ENCODE measurements at regions not wholly inside any gene's neighbourhood (a gene's known extent, or its start where the extent isn't known, plus 50 kb on each side); places are given as distances from the start of the nearest gene placed in this dataset.

GRCh38 chr1:239562095-239562494 lies 175.7 kb downstream of the CHRM3 start:
- no peak for DNase-seq (ENCODE audit: low read depth in 2 of 2)

GRCh38 chr1:239563681-239564080 lies 177.3 kb downstream of the CHRM3 start:
- H3K36me3 ChIP-seq (ENCODE audit: control insufficient read depth, insufficient read depth, low read length) = no peaks in the 10 kb centered on the region
- no peak overlapping the region for H2AFZ ChIP-seq (ENCODE audit: low read length)
- no peak overlapping the region for H3K4me3 ChIP-seq (replicated peaks in 1 of 4; ENCODE audit: control extremely low read depth in 1 of 4, insufficient read depth in 1 of 4, low read depth in 3 of 4, low read length in 4 of 4)
- TF ChIP-seq EZH2 (IDR thresholded peaks at IDR 0.05; ENCODE audit: low read length, missing control alignments) (no peak), CTCF (conservative IDR thresholded peaks at IDR 0.05 in 1 of 2, IDR thresholded peaks at IDR 0.05 in 1 of 2; ENCODE audit: low read depth in 1 of 2, low read length in 2 of 2) (no peak)
- no peak for DNase-seq (ENCODE audit: low read depth in 2 of 2)
- no peaks in the 10 kb centered on the region for H3K9me3 ChIP-seq (ENCODE audit: control insufficient read depth, insufficient read depth, low read depth, low read length)
- H4K20me1 ChIP-seq (ENCODE audit: control insufficient read depth, extremely low read depth, insufficient read depth, low read length) = no peaks in the 10 kb centered on the region
- no peak overlapping the region for H3K9ac ChIP-seq (ENCODE audit: insufficient read depth, low read length)
- no peaks in the 10 kb centered on the region for H3K27me3 ChIP-seq (ENCODE audit: control insufficient read depth, insufficient read depth, low read length)
- no peak overlapping the region for H3K4me2 ChIP-seq (ENCODE audit: extremely low read depth, insufficient read depth, low read length)
- no peaks in the 10 kb centered on the region for H3K4me1 ChIP-seq (ENCODE audit: control insufficient read depth, extremely low read depth, insufficient read depth, low read length)
- H3K27ac ChIP-seq (ENCODE audit: insufficient read depth, low read length) = no peak overlapping the region
- no peaks in the 10 kb centered on the region for H3K79me2 ChIP-seq (ENCODE audit: control insufficient read depth, insufficient read depth, low read length)

More at GRCh38 chr1:239562095-239562494, 175.7 kb downstream of the CHRM3 start:
- H3K4me1 ChIP-seq (ENCODE audit: control insufficient read depth, extremely low read depth, insufficient read depth, low read length) = no peaks in the 10 kb centered on the region
- no peak overlapping the region for H3K4me2 ChIP-seq (ENCODE audit: extremely low read depth, insufficient read depth, low read length)
- no peak overlapping the region for H3K27ac ChIP-seq (ENCODE audit: insufficient read depth, low read length)
- no peaks in the 10 kb centered on the region for H3K36me3 ChIP-seq (ENCODE audit: control insufficient read depth, insufficient read depth, low read length)
- H3K4me3 ChIP-seq (replicated peaks in 1 of 4; ENCODE audit: control extremely low read depth in 1 of 4, insufficient read depth in 1 of 4, low read depth in 3 of 4, low read length in 4 of 4) = no peak overlapping the region
- no peaks in the 10 kb centered on the region for H3K9me3 ChIP-seq (ENCODE audit: control insufficient read depth, insufficient read depth, low read depth, low read length)
- no peak overlapping the region for H2AFZ ChIP-seq (ENCODE audit: low read length)
- H3K79me2 ChIP-seq (ENCODE audit: control insufficient read depth, insufficient read depth, low read length) = no peaks in the 10 kb centered on the region
- no peaks in the 10 kb centered on the region for H3K27me3 ChIP-seq (ENCODE audit: control insufficient read depth, insufficient read depth, low read length)
- H4K20me1 ChIP-seq (ENCODE audit: control insufficient read depth, extremely low read depth, insufficient read depth, low read length) = no peaks in the 10 kb centered on the region
- H3K9ac ChIP-seq (ENCODE audit: insufficient read depth, low read length) = no peak overlapping the region
- TF ChIP-seq CTCF (conservative IDR thresholded peaks at IDR 0.05 in 1 of 2, IDR thresholded peaks at IDR 0.05 in 1 of 2; ENCODE audit: low read depth in 1 of 2, low read length in 2 of 2) = no peak
- TF ChIP-seq EZH2 (IDR thresholded peaks at IDR 0.05; ENCODE audit: low read length, missing control alignments) = no peak

- no peaks in the 10 kb centered on the region for H3K36me3 ChIP-seq (ENCODE audit: control insufficient read depth, insufficient read depth, low read length)
- no peaks in the 10 kb centered on the region for H3K79me2 ChIP-seq (ENCODE audit: control insufficient read depth, insufficient read depth, low read length)
- TF ChIP-seq CTCF (conservative IDR thresholded peaks at IDR 0.05 in 1 of 2, IDR thresholded peaks at IDR 0.05 in 1 of 2; ENCODE audit: low read depth in 1 of 2, low read length in 2 of 2) (no peak), EZH2 (IDR thresholded peaks at IDR 0.05; ENCODE audit: low read length, missing control alignments) (no peak)
- H3K4me3 ChIP-seq (replicated peaks in 1 of 4; ENCODE audit: control extremely low read depth in 1 of 4, insufficient read depth in 1 of 4, low read depth in 3 of 4, low read length in 4 of 4) = no peak overlapping the region
- no peaks in the 10 kb centered on the region for H3K9me3 ChIP-seq (ENCODE audit: control insufficient read depth, insufficient read depth, low read depth, low read length)
- DNase-seq (ENCODE audit: low read depth in 2 of 2) = peak in 1 of 2 donors; percentile 4
- H2AFZ ChIP-seq (ENCODE audit: low read length) = no peak overlapping the region
- no peaks in the 10 kb centered on the region for H3K4me1 ChIP-seq (ENCODE audit: control insufficient read depth, extremely low read depth, insufficient read depth, low read length)
- H3K27me3 ChIP-seq (ENCODE audit: control insufficient read depth, insufficient read depth, low read length) = no peaks in the 10 kb centered on the region
- no peak overlapping the region for H3K4me2 ChIP-seq (ENCODE audit: extremely low read depth, insufficient read depth, low read length)
- H4K20me1 ChIP-seq (ENCODE audit: control insufficient read depth, extremely low read depth, insufficient read depth, low read length) = no peaks in the 10 kb centered on the region
- no peak overlapping the region for H3K27ac ChIP-seq (ENCODE audit: insufficient read depth, low read length)
- no peak overlapping the region for H3K9ac ChIP-seq (ENCODE audit: insufficient read depth, low read length)
Measured at GRCh38 chr1:239566074-239566473, 179.7 kb downstream of the CHRM3 start.
